Ovary (tissue), 3 donors: ENCODE measurements at regions not wholly inside any gene's neighbourhood (a gene's known extent, or its start where the extent isn't known, plus 50 kb on each side); places are given as distances from the start of the nearest gene placed in this dataset.

ENCODE experiments used
- POLR2A ChIP-seq: fragments of 450-650 bp; IDR thresholded peaks from one replicate; pipeline ENCODE4 v1.6.1; 2017; ENCODE audit warnings: antibody characterized with exemption, mild to moderate bottlenecking, moderate library complexity
- TF ChIP-seq, protein P1 (sequence below), 3 donors: fragments of 450-650 bp in 2 of 3; fragments of 200-600 bp in 1 of 3; IDR thresholded peaks; one replicate each; pipeline versions ENCODE4 v1.5.1 to v1.8.0; 2016 to 2022; ENCODE audit warnings: antibody characterized with exemption in 3 of 3, mild to moderate bottlenecking in 1 of 3
- donor health status: DM: no; HTN: no; CAD: no.

DNA sequence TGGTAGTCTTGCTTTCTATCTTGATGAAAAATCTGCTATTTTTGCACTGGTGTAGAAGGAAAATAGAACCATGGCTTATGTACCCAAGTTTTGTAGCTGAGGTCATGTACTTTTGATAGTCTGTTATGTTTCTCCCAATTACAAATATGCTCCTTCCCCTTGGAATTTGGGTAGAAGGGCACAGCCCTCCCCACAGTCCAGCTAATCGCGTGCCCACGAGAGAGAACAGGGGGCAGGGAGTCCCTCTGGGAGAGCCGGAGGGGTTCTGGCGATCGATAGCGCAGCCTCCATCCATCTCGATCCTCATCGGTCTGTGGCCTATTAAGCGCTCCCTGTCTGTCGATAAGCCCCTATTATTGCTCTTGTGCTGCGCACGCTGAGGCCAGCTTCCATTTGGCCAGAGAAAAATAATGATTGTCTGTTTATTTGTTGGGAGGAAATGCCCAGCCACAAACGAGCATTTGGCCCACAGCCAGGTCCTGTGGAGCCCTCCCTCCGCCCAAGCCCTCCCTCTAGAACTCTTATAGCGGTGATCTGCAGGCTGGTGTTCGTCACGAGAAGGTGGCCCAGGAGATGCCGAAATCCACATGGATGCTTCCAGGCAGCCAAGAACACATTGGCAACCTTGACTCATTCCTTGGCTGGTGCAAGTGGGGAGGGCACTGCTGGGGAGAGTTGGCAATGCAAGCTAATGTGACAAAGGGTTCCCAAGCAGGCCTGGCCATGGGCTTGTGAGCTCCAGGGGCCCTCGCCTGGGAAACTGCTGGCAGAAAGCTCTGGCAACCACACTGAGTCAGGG is 134.7 kb upstream of the TNR start:
- TF ChIP-seq POLR2A, result no peak
- TF ChIP-seq, protein P1, sequence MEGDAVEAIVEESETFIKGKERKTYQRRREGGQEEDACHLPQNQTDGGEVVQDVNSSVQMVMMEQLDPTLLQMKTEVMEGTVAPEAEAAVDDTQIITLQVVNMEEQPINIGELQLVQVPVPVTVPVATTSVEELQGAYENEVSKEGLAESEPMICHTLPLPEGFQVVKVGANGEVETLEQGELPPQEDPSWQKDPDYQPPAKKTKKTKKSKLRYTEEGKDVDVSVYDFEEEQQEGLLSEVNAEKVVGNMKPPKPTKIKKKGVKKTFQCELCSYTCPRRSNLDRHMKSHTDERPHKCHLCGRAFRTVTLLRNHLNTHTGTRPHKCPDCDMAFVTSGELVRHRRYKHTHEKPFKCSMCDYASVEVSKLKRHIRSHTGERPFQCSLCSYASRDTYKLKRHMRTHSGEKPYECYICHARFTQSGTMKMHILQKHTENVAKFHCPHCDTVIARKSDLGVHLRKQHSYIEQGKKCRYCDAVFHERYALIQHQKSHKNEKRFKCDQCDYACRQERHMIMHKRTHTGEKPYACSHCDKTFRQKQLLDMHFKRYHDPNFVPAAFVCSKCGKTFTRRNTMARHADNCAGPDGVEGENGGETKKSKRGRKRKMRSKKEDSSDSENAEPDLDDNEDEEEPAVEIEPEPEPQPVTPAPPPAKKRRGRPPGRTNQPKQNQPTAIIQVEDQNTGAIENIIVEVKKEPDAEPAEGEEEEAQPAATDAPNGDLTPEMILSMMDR (IDR thresholded peaks at IDR 0.05), result no peak
